ENCODE measurements at regions not wholly inside any gene's neighbourhood (a gene's known extent, or its start where the extent isn't known, plus 50 kb on each side); places are given as distances from the start of the nearest gene placed in this dataset.

GRCh38 chr7:98722402-98722801 is 105.3 kb downstream of the NPTX2 start:
- no peaks in the 10 kb centered on the region for H3K9me3 Mint-ChIP-seq (ENCODE audit: low read depth)
- peaks cover 8% of the 10 kb centered on the region for H3K27me3 Mint-ChIP-seq (ENCODE audit: low read depth)
- TF ChIP-seq, protein P1, sequence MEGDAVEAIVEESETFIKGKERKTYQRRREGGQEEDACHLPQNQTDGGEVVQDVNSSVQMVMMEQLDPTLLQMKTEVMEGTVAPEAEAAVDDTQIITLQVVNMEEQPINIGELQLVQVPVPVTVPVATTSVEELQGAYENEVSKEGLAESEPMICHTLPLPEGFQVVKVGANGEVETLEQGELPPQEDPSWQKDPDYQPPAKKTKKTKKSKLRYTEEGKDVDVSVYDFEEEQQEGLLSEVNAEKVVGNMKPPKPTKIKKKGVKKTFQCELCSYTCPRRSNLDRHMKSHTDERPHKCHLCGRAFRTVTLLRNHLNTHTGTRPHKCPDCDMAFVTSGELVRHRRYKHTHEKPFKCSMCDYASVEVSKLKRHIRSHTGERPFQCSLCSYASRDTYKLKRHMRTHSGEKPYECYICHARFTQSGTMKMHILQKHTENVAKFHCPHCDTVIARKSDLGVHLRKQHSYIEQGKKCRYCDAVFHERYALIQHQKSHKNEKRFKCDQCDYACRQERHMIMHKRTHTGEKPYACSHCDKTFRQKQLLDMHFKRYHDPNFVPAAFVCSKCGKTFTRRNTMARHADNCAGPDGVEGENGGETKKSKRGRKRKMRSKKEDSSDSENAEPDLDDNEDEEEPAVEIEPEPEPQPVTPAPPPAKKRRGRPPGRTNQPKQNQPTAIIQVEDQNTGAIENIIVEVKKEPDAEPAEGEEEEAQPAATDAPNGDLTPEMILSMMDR (IDR thresholded peaks at IDR 0.05) = no peak
- no peak for DNase-seq (ENCODE audit: low spot score)
- H3K36me3 Mint-ChIP-seq (ENCODE audit: low read depth) = no peaks in the 10 kb centered on the region
- H3K4me3 Mint-ChIP-seq (ENCODE audit: unreplicated experiment) = no peak overlapping the region
- H3K4me1 Mint-ChIP-seq (ENCODE audit: low read depth) = no peaks in the 10 kb centered on the region
- H3K27ac Mint-ChIP-seq (ENCODE audit: unreplicated experiment) = no peak overlapping the region

DNA sequence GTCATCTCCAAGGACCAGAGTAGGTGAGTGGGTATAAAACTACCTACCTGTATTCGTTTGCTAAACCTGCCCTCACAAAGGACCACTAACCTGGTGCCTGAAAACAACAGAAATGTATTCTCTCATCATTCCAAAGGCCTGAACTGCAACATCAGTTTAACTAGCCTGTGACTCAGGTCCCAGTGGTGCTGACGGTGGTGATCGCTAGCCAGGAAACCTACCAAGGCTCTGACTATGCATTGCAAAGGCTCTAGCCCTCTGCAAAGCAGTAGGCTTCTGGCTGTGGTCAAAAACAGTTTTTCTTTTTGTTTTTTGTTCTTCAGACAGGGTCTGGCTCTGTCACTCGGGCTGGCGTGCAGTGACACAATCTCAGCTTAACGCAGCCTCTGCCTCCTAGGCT is 107.5 kb downstream of the NPTX2 start:
- no peak overlapping the region for H3K27ac Mint-ChIP-seq (ENCODE audit: unreplicated experiment)
- H3K36me3 Mint-ChIP-seq (ENCODE audit: low read depth) = no peaks in the 10 kb centered on the region
- no peaks in the 10 kb centered on the region for H3K9me3 Mint-ChIP-seq (ENCODE audit: low read depth)
- DNase-seq (ENCODE audit: low spot score) = no peak
- TF ChIP-seq, protein P1 (IDR thresholded peaks at IDR 0.05) = no peak
- H3K27me3 Mint-ChIP-seq (ENCODE audit: low read depth) = peaks cover 12% of the 10 kb centered on the region
- peaks cover 7% of the 10 kb centered on the region for H3K4me1 Mint-ChIP-seq (ENCODE audit: low read depth)
- no peak overlapping the region for H3K4me3 Mint-ChIP-seq (ENCODE audit: unreplicated experiment)

- Mint-ChIP-seq H3K27ac (ENCODE audit: unreplicated experiment) (no peak overlapping the region), H3K36me3 (ENCODE audit: low read depth) (no peaks in the 10 kb centered on the region), H3K4me1 (ENCODE audit: low read depth) (peaks cover 7% of the 10 kb centered on the region), H3K9me3 (ENCODE audit: low read depth) (no peaks in the 10 kb centered on the region), H3K27me3 (ENCODE audit: low read depth) (peaks cover 9% of the 10 kb centered on the region), H3K4me3 (ENCODE audit: unreplicated experiment) (no peak overlapping the region)
- no peak for DNase-seq (ENCODE audit: low spot score)
- TF ChIP-seq, protein P1 (IDR thresholded peaks at IDR 0.05) = no peak
Observed at GRCh38 chr7:98727146-98727709, 110.1 kb downstream of the NPTX2 start.

DNA sequence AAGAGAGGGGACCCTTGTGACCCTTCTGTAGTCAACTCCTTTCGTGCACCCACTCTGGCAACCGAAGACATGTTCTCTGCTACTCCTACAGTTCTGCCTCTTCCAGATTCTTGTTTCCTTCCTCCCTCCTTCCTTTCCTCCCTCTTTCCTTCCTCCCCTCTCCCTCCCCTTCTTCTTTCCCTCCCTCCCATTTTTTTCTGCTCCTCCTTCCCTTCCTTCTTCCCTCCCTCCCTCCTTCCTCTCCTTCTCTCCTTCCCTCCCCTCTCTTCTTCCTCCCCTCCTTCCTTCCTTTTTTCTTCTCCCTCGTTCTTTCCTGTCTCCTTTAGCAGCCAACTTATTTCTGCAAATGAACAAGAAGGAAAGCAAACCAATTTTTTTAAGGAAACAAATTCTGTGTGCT is 111.5 kb downstream of the NPTX2 start:
- Mint-ChIP-seq H3K36me3 (ENCODE audit: low read depth) (no peaks in the 10 kb centered on the region), H3K27ac (ENCODE audit: unreplicated experiment) (no peak overlapping the region), H3K4me1 (ENCODE audit: low read depth) (peaks cover 7% of the 10 kb centered on the region), H3K9me3 (ENCODE audit: low read depth) (peaks cover 7% of the 10 kb centered on the region), H3K27me3 (ENCODE audit: low read depth) (peaks cover 9% of the 10 kb centered on the region), H3K4me3 (ENCODE audit: unreplicated experiment) (no peak overlapping the region)
- TF ChIP-seq, protein P1 (IDR thresholded peaks at IDR 0.05) = no peak
- no peak for DNase-seq (ENCODE audit: low spot score)

DNA sequence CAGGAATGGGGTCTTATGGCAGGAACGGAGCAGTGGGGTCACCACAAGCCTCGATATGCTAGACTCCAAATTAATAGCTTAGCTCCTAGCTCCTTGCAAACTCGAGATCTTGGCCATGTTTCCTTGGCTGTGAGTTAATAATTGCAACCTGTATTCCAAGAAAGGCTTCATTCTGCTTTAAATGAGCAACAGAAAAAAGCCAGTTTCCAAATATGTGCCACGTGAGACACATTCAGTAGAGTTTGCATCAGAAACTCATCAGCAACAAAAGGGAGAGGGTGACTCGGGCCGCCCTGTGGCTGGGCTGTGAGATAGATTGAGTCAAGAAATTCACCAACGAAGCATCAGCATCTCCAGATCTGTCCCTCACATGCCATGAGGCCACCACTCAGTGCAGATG is 112.0 kb downstream of the NPTX2 start:
- no peak overlapping the region for H3K27ac Mint-ChIP-seq (ENCODE audit: unreplicated experiment)
- H3K36me3 Mint-ChIP-seq (ENCODE audit: low read depth) = no peaks in the 10 kb centered on the region
- H3K4me3 Mint-ChIP-seq (ENCODE audit: unreplicated experiment) = no peak overlapping the region
- peaks cover 9% of the 10 kb centered on the region for H3K27me3 Mint-ChIP-seq (ENCODE audit: low read depth)
- DNase-seq (ENCODE audit: low spot score) = no peak
- TF ChIP-seq, protein P1 (IDR thresholded peaks at IDR 0.05) = no peak
- H3K4me1 Mint-ChIP-seq (ENCODE audit: low read depth) = peaks cover 7% of the 10 kb centered on the region
- H3K9me3 Mint-ChIP-seq (ENCODE audit: low read depth) = peaks cover 7% of the 10 kb centered on the region
